WTC11 (cell line): ENCODE measurements at regions not wholly inside any gene's neighbourhood (a gene's known extent, or its start where the extent isn't known, plus 50 kb on each side); places are given as distances from the start of the nearest gene placed in this dataset.

Experiments
- ATAC-seq: fragments of 200-7000 bp; cut with Tn5 transposase; 2 replicates; pipeline ENCODE4 v1.10.0; 2021; ENCODE audit warnings: mild to moderate bottlenecking, moderate library complexity
- CTCF ChIA-PET: fragments of 300-600 bp; sonication (Branson Sonifier 250); formaldehyde crosslinking; loops from one replicate; lab custom pipeline; 2021; ENCODE audit warnings: antibody characterized with exemption; lab: Charles Lee
- POLR2A ChIA-PET: fragments of 350-600 bp; sonication (Branson Sonifier 250); formaldehyde crosslinking; loops from one replicate; lab custom pipeline; 2021; ENCODE audit warnings: antibody characterized with exemption; lab: Charles Lee
- DNase-seq: peaks from one replicate; pipeline ENCODE4 v3.0.0; 2021; ENCODE audit warnings: low spot score
- H3K27ac Mint-ChIP-seq: 2 replicates; pipeline ENCODE4 v1.8.0; 2021; ENCODE audit warnings: mixed read lengths
- H3K27me3 Mint-ChIP-seq: 2 replicates; pipeline ENCODE4 v1.8.0; 2021; ENCODE audit warnings: low read depth, mild to moderate bottlenecking, moderate library complexity, mixed read lengths
- H3K36me3 Mint-ChIP-seq: 2 replicates; pipeline ENCODE4 v1.8.0; 2021; ENCODE audit warnings: mixed read lengths
- H3K4me1 Mint-ChIP-seq: 2 replicates; pipeline ENCODE4 v1.8.0; 2022; ENCODE audit warnings: mixed read lengths
- H3K4me3 Mint-ChIP-seq: 2 replicates; pipeline ENCODE4 v1.8.0; 2021; ENCODE audit warnings: mild to moderate bottlenecking, moderate library complexity, mixed read lengths
- H3K9me3 Mint-ChIP-seq: 2 replicates; pipeline ENCODE4 v1.8.0; 2021; ENCODE audit warnings: mixed read lengths
- CBFB ChIP-seq: sonication (generic); formaldehyde crosslinking; IDR thresholded peaks from 2 replicates; pipeline ENCODE4 v1.8.1; 2022; ENCODE audit warnings: mild to moderate bottlenecking, low read depth, missing genetic modification reagents
- CTCF ChIP-seq: fragments of 200-600 bp; IDR thresholded peaks from 2 replicates; pipeline ENCODE4 v1.8.0; 2022; ENCODE audit warnings: antibody characterized with exemption
- E2F4 ChIP-seq: sonication (generic); formaldehyde crosslinking; IDR thresholded peaks from 2 replicates; pipeline ENCODE4 v1.8.1; 2022; ENCODE audit warnings: low read depth, mild to moderate bottlenecking, moderate library complexity, missing genetic modification reagents, borderline replicate concordance
- E2F5 ChIP-seq: sonication (generic); formaldehyde crosslinking; IDR thresholded peaks from 2 replicates; pipeline ENCODE4 v1.8.1; 2022; ENCODE audit warnings: mild to moderate bottlenecking, moderate library complexity, missing genetic modification reagents
- ELF4 ChIP-seq: sonication (generic); formaldehyde crosslinking; IDR thresholded peaks from 2 replicates; pipeline ENCODE4 v1.8.1; 2022; ENCODE audit warnings: low read depth, mild to moderate bottlenecking, moderate library complexity, missing genetic modification reagents
- FOXJ3 ChIP-seq: sonication (generic); formaldehyde crosslinking; IDR thresholded peaks from 2 replicates; pipeline ENCODE4 v1.9.0; 2021; ENCODE audit warnings: missing genetic modification reagents, mild to moderate bottlenecking, borderline replicate concordance
- IRF1 ChIP-seq: sonication (generic); formaldehyde crosslinking; IDR thresholded peaks from 2 replicates; pipeline ENCODE4 v1.8.0; 2023; ENCODE audit warnings: missing genetic modification reagents
- KAT7 ChIP-seq: sonication (generic); formaldehyde crosslinking; IDR thresholded peaks from 2 replicates; pipeline ENCODE4 v1.8.1; 2023; ENCODE audit warnings: missing genetic modification reagents, mild to moderate bottlenecking, borderline replicate concordance
- NFYB ChIP-seq: sonication (generic); formaldehyde crosslinking; conservative IDR thresholded peaks from 2 replicates; pipeline ENCODE4 v1.8.0; 2022; ENCODE audit warnings: low read depth, missing genetic modification reagents
- OVOL2 ChIP-seq: fragments of 250-450 bp; sonication (Bioruptor Pico); IDR thresholded peaks from 2 replicates; pipeline ENCODE4 v1.9.0; 2021; ENCODE audit warnings: mild to moderate bottlenecking, borderline replicate concordance
- PRRX2 ChIP-seq: fragments of 250-450 bp; sonication (Bioruptor Pico); IDR thresholded peaks from 2 replicates; pipeline ENCODE4 v1.8.0; 2021; ENCODE audit warnings: mild to moderate bottlenecking
- RORB ChIP-seq: fragments of 250-450 bp; sonication (Bioruptor Pico); IDR thresholded peaks from 2 replicates; pipeline ENCODE4 v1.9.0; 2021; ENCODE audit warnings: mild to moderate bottlenecking
- SMAD3 ChIP-seq: sonication (generic); formaldehyde crosslinking; IDR thresholded peaks from 2 replicates; pipeline ENCODE4 v1.8.0; 2022; ENCODE audit warnings: missing genetic modification reagents, mild to moderate bottlenecking, borderline replicate concordance
- SMAD4 ChIP-seq: sonication (generic); formaldehyde crosslinking; IDR thresholded peaks from 2 replicates; pipeline ENCODE4 v1.8.0; 2022; ENCODE audit warnings: mild to moderate bottlenecking, missing genetic modification reagents
- SP1 ChIP-seq: sonication (generic); formaldehyde crosslinking; conservative IDR thresholded peaks from 2 replicates; pipeline ENCODE4 v1.8.1; 2022; ENCODE audit warnings: missing genetic modification reagents
- TEAD1 ChIP-seq: sonication (generic); formaldehyde crosslinking; IDR thresholded peaks from 2 replicates; pipeline ENCODE4 v1.8.0; 2022; ENCODE audit warnings: mild to moderate bottlenecking, missing genetic modification reagents
- ZBTB43 ChIP-seq: sonication (generic); formaldehyde crosslinking; IDR thresholded peaks from 2 replicates; pipeline ENCODE4 v1.8.1; 2023; ENCODE audit warnings: mild to moderate bottlenecking, missing genetic modification reagents
- ZNF219 ChIP-seq: sonication (generic); formaldehyde crosslinking; IDR thresholded peaks from 2 replicates; pipeline ENCODE4 v1.8.0; 2023; ENCODE audit warnings: missing genetic modification reagents, mild to moderate bottlenecking, borderline replicate concordance
- ZNF416 ChIP-seq: fragments of 250-450 bp; sonication (Bioruptor Pico); IDR thresholded peaks from 2 replicates; pipeline ENCODE4 v1.9.0; 2021; ENCODE audit warnings: mild to moderate bottlenecking, inconsistent platforms

- Mint-ChIP-seq H3K27me3 (no peaks in the 10 kb centered on the region), H3K27ac (no peak overlapping the region), H3K4me3 (no peak overlapping the region), H3K9me3 (no peaks in the 10 kb centered on the region), H3K36me3 (no peaks in the 10 kb centered on the region), H3K4me1 (peaks cover 3% of the 10 kb centered on the region)
- ChIA-PET CTCF (interaction anchor here (0.7 kb wide), 1 partner anchor 9 kb away, joined by 3 read pairs; no protein-coding TSS in a partner anchor), POLR2A (no interaction called here)
- ATAC-seq: no peak
- DNase-seq: no peak
- no peak for TF ChIP-seq TEAD1 (CRISPR knock-in tag)
- TF ChIP-seq PRRX2 (CRISPR knock-in tag): no peak
- TF ChIP-seq RORB: no peak
- no peak for TF ChIP-seq CBFB (CRISPR knock-in tag)
- no peak for TF ChIP-seq IRF1
- no peak for TF ChIP-seq ZNF219
- TF ChIP-seq SMAD3: no peak
- TF ChIP-seq ZBTB43: no peak
- TF ChIP-seq ELF4 (CRISPR knock-in tag): no peak
- TF ChIP-seq E2F5 (CRISPR knock-in tag): no peak
- TF ChIP-seq, all 79 proteins: peak for 0
These were observed 153.9 kb downstream of the CEP135 start for GRCh38 chr4:56102601-56103000.

GRCh38 chr4:56099378-56099786, 150.6 kb downstream of the CEP135 start:
- CTCF ChIA-PET: no interaction called here
- no peak overlapping the region for H3K4me3 Mint-ChIP-seq
- DNase-seq (no peak), ATAC-seq (no peak)
- no peaks in the 10 kb centered on the region for H3K4me1 Mint-ChIP-seq
- H3K27ac Mint-ChIP-seq: no peak overlapping the region
- H3K9me3 Mint-ChIP-seq: no peaks in the 10 kb centered on the region
- no peaks in the 10 kb centered on the region for H3K27me3 Mint-ChIP-seq
- no peak for TF ChIP-seq SMAD4 (CRISPR knock-in tag)
- TF ChIP-seq CTCF: no peak
- POLR2A ChIA-PET: no interaction called here
- no peaks in the 10 kb centered on the region for H3K36me3 Mint-ChIP-seq

GRCh38 chr4:56093576-56093975, 144.8 kb downstream of the CEP135 start:
- H3K4me1 Mint-ChIP-seq: peaks cover 7% of the 10 kb centered on the region; the same call in 1 of the 2 replicates
- no peaks in the 10 kb centered on the region for H3K36me3 Mint-ChIP-seq
- no peaks in the 10 kb centered on the region for H3K27me3 Mint-ChIP-seq
- H3K9me3 Mint-ChIP-seq: no peaks in the 10 kb centered on the region
- POLR2A ChIA-PET: no interaction called here
- no peak for DNase-seq
- H3K27ac Mint-ChIP-seq: no peak overlapping the region
- TF ChIP-seq ZNF416 (CRISPR knock-in tag): no peak
- no peak for TF ChIP-seq SP1
- no peak for TF ChIP-seq NFYB (CRISPR knock-in tag)
- no peak for TF ChIP-seq FOXJ3 (CRISPR knock-in tag)
- no peak for TF ChIP-seq OVOL2 (CRISPR knock-in tag)
- TF ChIP-seq E2F4 (CRISPR knock-in tag): no peak
- no peak for TF ChIP-seq KAT7
- TF ChIP-seq CTCF: no peak
- no peak overlapping the region for H3K4me3 Mint-ChIP-seq
- ATAC-seq: no peak
- CTCF ChIA-PET: no interaction called here
